CD14-positive monocyte (primary cell): ENCODE measurements at regions not wholly inside any gene's neighbourhood (a gene's known extent, or its start where the extent isn't known, plus 50 kb on each side); places are given as distances from the start of the nearest gene placed in this dataset.

ENCODE experiments used
- DNase-seq, 3 donors: peaks; one replicate each; pipeline ENCODE4 v3.0.0-alpha.2; 2011 to 2022
- H2AFZ ChIP-seq: 2 replicates; pipeline ENCODE4 v1.6.0; 2012; ENCODE audit warnings: mild to moderate bottlenecking, low read depth, low read length, inconsistent platforms; ENCODE audit not compliant: insufficient read depth, poor library complexity, severe bottlenecking
- H3K27ac ChIP-seq, 2 donors: 1 replicate in 1 of 2; 2 replicates in 1 of 2; pipeline ENCODE4 v1.5.1; 2012 to 2013; ENCODE audit warnings: low read length in 2 of 2, control low read depth in 1 of 2, inconsistent platforms in 1 of 2, low read depth in 1 of 2, mild to moderate bottlenecking in 1 of 2
- H3K27me3 ChIP-seq, 2 donors: one replicate each; pipeline versions ENCODE4 v1.6.0 to v1.6.1; 2011 to 2013; ENCODE audit warnings: low read length in 2 of 2; ENCODE audit not compliant: control insufficient read depth in 2 of 2, insufficient read depth in 2 of 2
- H3K36me3 ChIP-seq, 2 donors: replicated peaks in 1 of 2; 1 replicate in 1 of 2; 2 replicates in 1 of 2; pipeline versions ENCODE4 v1.5.1 to v1.6.1; 2012 to 2013; ENCODE audit warnings: low read length in 2 of 2, control low read depth in 1 of 2, inconsistent platforms in 1 of 2, mild to moderate bottlenecking in 1 of 2; ENCODE audit not compliant: insufficient read depth in 2 of 2, control insufficient read depth in 1 of 2
- H3K4me1 ChIP-seq, 2 donors: 1 replicate in 1 of 2; 2 replicates in 1 of 2; pipeline versions ENCODE4 v1.5.1 to v1.6.1; 2012 to 2013; ENCODE audit warnings: low read length in 2 of 2, control low read depth in 1 of 2, inconsistent platforms in 1 of 2, mild to moderate bottlenecking in 1 of 2, moderate library complexity in 1 of 2; ENCODE audit not compliant: insufficient read depth in 2 of 2, control insufficient read depth in 1 of 2
- H3K4me2 ChIP-seq: replicated peaks from 2 replicates; pipeline ENCODE3; 2012; ENCODE audit warnings: low read length, moderate library complexity, mild to moderate bottlenecking; ENCODE audit not compliant: poor library complexity, severe bottlenecking; ENCODE audit errors: extremely low read depth
- H3K4me3 ChIP-seq, 3 experiments: fragments of 200-600 bp in 1 of 3; sonication (generic) in 1 of 3; replicated peaks in 1 of 3; 1 replicate in 2 of 3; 2 replicates in 1 of 3; pipeline ENCODE4 v1.5.1; 2011 to 2013; ENCODE audit warnings: low read length in 3 of 3, mild to moderate bottlenecking in 3 of 3, control low read depth in 2 of 3, low read depth in 2 of 3, inconsistent platforms in 1 of 3, moderate library complexity in 1 of 3
- H3K79me2 ChIP-seq: 2 replicates; pipeline ENCODE4 v1.6.0; 2012; ENCODE audit warnings: mild to moderate bottlenecking, control low read depth, inconsistent platforms, low read length, moderate library complexity; ENCODE audit not compliant: insufficient read depth
- H3K9ac ChIP-seq: 2 replicates; pipeline ENCODE4 v1.6.0; 2017; ENCODE audit warnings: low read length, mild to moderate bottlenecking; ENCODE audit not compliant: insufficient read depth, poor library complexity, severe bottlenecking
- H3K9me3 ChIP-seq, 2 donors: replicated peaks in 1 of 2; 1 replicate in 1 of 2; 2 replicates in 1 of 2; pipeline versions ENCODE4 v1.5.1 to v1.6.1; 2012 to 2013; ENCODE audit warnings: low read length in 2 of 2, control low read depth in 1 of 2; ENCODE audit not compliant: control insufficient read depth in 1 of 2, insufficient read depth in 1 of 2
- H4K20me1 ChIP-seq: 2 replicates; pipeline ENCODE4 v1.6.0; 2012; ENCODE audit warnings: mild to moderate bottlenecking, low read length, control low read depth, moderate library complexity; ENCODE audit not compliant: insufficient read depth
- H3K27ac Mint-ChIP-seq, 7 donors: one replicate each; pipeline ENCODE4 v1.8.0; 2020; ENCODE audit warnings: mild to moderate bottlenecking in 7 of 7, mixed read lengths in 7 of 7, moderate library complexity in 6 of 7, inconsistent platforms in 2 of 7
- H3K27me3 Mint-ChIP-seq, 3 donors: one replicate each; pipeline ENCODE4 v1.8.0; 2021 to 2022; ENCODE audit warnings: low read depth in 3 of 3, mild to moderate bottlenecking in 3 of 3, mixed read lengths in 3 of 3, moderate library complexity in 3 of 3, inconsistent platforms in 1 of 3
- H3K36me3 Mint-ChIP-seq, 2 donors: one replicate each; pipeline ENCODE4 v1.8.0; 2020; ENCODE audit warnings: mixed read lengths in 2 of 2, inconsistent platforms in 1 of 2, mild to moderate bottlenecking in 1 of 2
- H3K4me1 Mint-ChIP-seq: one replicate; pipeline ENCODE4 v1.8.0; 2020; ENCODE audit warnings: mild to moderate bottlenecking, mixed read lengths
- H3K4me3 Mint-ChIP-seq, 2 donors: one replicate each; pipeline ENCODE4 v1.8.0; 2020; ENCODE audit warnings: mild to moderate bottlenecking in 2 of 2, mixed read lengths in 2 of 2, moderate library complexity in 1 of 2
- H3K9me3 Mint-ChIP-seq, 7 donors: one replicate each; pipeline ENCODE4 v1.8.0; 2020 to 2022; ENCODE audit warnings: mixed read lengths in 7 of 7, mild to moderate bottlenecking in 6 of 7, moderate library complexity in 6 of 7, inconsistent platforms in 2 of 7
- WGBS: methylation state at CpG from one replicate; pipeline ENCODE4 v1.1.5; 2013; ENCODE audit warnings: missing lambda C conversion rate; ENCODE audit not compliant: insufficient coverage; 5-methylcytosine and 5-hydroxymethylcytosine counted together
- intact Hi-C, 2 donors: fragments of 100-400 bp; cut with micrococcal nuclease; formaldehyde crosslinking; loops; one replicate each; pipeline versions ENCODE4 v1.15.0 to v1.15.1; 2023
- TF ChIP-seq, protein P1 (sequence below): fragments of 200-600 bp; IDR thresholded peaks from one replicate; pipeline ENCODE4 v1.8.0; 2022; ENCODE audit warnings: antibody characterized with exemption, mild to moderate bottlenecking

DNA sequence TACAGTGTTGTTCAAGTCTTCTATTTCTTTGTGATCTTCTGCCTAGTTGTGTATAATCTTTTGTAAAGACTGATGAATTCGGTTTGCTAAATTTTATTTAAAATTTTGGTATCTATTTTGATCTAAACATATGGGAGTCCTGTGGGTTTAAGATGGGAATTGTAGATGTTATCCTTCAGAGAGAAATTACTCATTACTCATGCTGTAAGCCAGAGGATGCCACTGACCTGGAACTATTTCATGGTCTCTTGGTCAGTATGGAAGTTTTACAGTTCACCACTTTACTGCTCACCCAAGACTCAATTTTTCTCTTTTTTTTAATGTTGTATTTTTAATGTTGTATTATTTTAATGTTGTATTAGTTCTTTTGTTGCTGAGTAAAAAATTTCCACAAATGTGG lies 138.6 kb upstream of the B3GALT2 start:
- Mint-ChIP-seq H3K4me1 (no peaks in the 10 kb centered on the region), H3K9me3 (peaks cover 4 to 20% (median 14%) of the 10 kb centered on the region in 7 donors), H3K27me3 (peaks cover 0 to 2% (median 0%) of the 10 kb centered on the region in 3 donors), H3K4me3 (no peak overlapping the region), H3K36me3 (no peaks in the 10 kb centered on the region), H3K27ac (no peak overlapping the region)
- Histone ChIP-seq H3K79me2 (no peaks in the 10 kb centered on the region), H4K20me1 (no peaks in the 10 kb centered on the region), H3K4me2 (no peak overlapping the region), H3K27ac (no peak overlapping the region), H3K36me3 (no peaks in the 10 kb centered on the region), H3K9ac (no peak overlapping the region), H2AFZ (no peak overlapping the region), H3K4me3 (no peak overlapping the region), H3K9me3 (peaks cover 5 to 11% of the 10 kb centered on the region in 2 donors), H3K4me1 (no peaks in the 10 kb centered on the region), H3K27me3 (no peaks in the 10 kb centered on the region)
- intact Hi-C loops: no loop called here
- no CpG with 5 or more reads among the region's 1 CpG for WGBS
- TF ChIP-seq, protein P1, sequence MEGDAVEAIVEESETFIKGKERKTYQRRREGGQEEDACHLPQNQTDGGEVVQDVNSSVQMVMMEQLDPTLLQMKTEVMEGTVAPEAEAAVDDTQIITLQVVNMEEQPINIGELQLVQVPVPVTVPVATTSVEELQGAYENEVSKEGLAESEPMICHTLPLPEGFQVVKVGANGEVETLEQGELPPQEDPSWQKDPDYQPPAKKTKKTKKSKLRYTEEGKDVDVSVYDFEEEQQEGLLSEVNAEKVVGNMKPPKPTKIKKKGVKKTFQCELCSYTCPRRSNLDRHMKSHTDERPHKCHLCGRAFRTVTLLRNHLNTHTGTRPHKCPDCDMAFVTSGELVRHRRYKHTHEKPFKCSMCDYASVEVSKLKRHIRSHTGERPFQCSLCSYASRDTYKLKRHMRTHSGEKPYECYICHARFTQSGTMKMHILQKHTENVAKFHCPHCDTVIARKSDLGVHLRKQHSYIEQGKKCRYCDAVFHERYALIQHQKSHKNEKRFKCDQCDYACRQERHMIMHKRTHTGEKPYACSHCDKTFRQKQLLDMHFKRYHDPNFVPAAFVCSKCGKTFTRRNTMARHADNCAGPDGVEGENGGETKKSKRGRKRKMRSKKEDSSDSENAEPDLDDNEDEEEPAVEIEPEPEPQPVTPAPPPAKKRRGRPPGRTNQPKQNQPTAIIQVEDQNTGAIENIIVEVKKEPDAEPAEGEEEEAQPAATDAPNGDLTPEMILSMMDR: no peak
- no peak for DNase-seq

DNA sequence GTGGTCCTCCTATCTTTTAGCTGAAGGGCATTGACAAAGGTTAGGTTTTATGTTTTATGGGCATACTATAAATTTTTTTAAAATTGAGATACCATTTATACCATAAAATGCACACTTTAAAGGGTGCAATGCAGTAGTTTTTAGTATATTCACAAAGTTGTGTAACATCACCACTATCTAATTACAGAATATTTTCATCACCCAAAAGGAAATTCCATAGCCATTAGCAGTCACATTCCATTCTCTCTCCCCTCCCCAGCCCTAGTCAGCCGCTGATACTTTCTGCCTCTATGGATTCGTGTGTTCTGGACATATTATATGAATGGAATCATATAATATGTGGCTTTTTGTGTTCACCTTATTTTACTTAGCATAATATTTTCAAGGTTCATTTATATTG lies 135.8 kb upstream of the B3GALT2 start:
- no peak overlapping the region for H3K27ac ChIP-seq

More for the DNA sequence above, 135.8 kb upstream of the B3GALT2 start:
- H3K27me3 ChIP-seq: no peaks in the 10 kb centered on the region
- no peaks in the 10 kb centered on the region for H3K4me1 Mint-ChIP-seq
- no peaks in the 10 kb centered on the region for H4K20me1 ChIP-seq
- TF ChIP-seq, protein P1: no peak
- no peak overlapping the region for H3K4me2 ChIP-seq
- no peak overlapping the region for H3K4me3 ChIP-seq
- H3K27ac Mint-ChIP-seq: no peak overlapping the region
- H3K79me2 ChIP-seq: no peaks in the 10 kb centered on the region
- H3K4me1 ChIP-seq: no peaks in the 10 kb centered on the region
- no CpG with 5 or more reads among the region's 2 CpGs for WGBS
- H3K9me3 Mint-ChIP-seq: peaks cover 4 to 21% (median 11%) of the 10 kb centered on the region in 7 donors
- no peaks in the 10 kb centered on the region for H3K36me3 ChIP-seq
- H3K4me3 Mint-ChIP-seq: no peak overlapping the region
- peaks cover 0 to 8% of the 10 kb centered on the region in 2 donors for H3K9me3 ChIP-seq
- no peak overlapping the region for H3K9ac ChIP-seq
- H2AFZ ChIP-seq: no peak overlapping the region
- DNase-seq: no peak
- no peaks in the 10 kb centered on the region for H3K27me3 Mint-ChIP-seq
- H3K36me3 Mint-ChIP-seq: no peaks in the 10 kb centered on the region
- intact Hi-C loops: no loop called here
